Activated CD8-positive, alpha-beta memory T cell treated with anti-CD3 and anti-CD28 coated beads for 1 hour (primary cell): ENCODE measurements at regions not wholly inside any gene's neighbourhood (a gene's known extent, or its start where the extent isn't known, plus 50 kb on each side); places are given as distances from the start of the nearest gene placed in this dataset.

Experiments used
- DNase-seq, 2 donors: peaks; one replicate each; pipeline ENCODE4 v3.0.0-alpha.2; 2020; ENCODE audit warnings: low read depth in 1 of 2; ENCODE audit errors: extremely low read depth in 1 of 2

GRCh38 chr10:21099291-21100062 lies 202.4 kb upstream of the NEBL start:
- DNase-seq = no peak

GRCh38 chr10:21097926-21098355 lies 200.8 kb upstream of the NEBL start:
- DNase-seq = no peak

GRCh38 chr10:21095494-21096055 lies 198.5 kb upstream of the NEBL start:
- no peak for DNase-seq

- no peak for DNase-seq
Measured at GRCh38 chr10:21095073-21095472, 198.0 kb upstream of the NEBL start.

- no peak for DNase-seq
Measured at GRCh38 chr10:21092683-21093524, 195.8 kb upstream of the NEBL start.

GRCh38 chr10:21090609-21091082 lies 193.5 kb upstream of the NEBL start:
- DNase-seq = no peak

- no peak for DNase-seq
Measured at GRCh38 chr10:21087476-21087875, 190.4 kb upstream of the NEBL start.

- no peak for DNase-seq
Measured at GRCh38 chr10:21084700-21085099, 187.6 kb upstream of the NEBL start.

GRCh38 chr10:21083861-21084260 lies 186.8 kb upstream of the NEBL start:
- no peak for DNase-seq

GRCh38 chr10:21082206-21082605 lies 185.1 kb upstream of the NEBL start:
- no peak for DNase-seq

- no peak for DNase-seq
Measured at GRCh38 chr10:21080261-21080660, 183.2 kb upstream of the NEBL start.

GRCh38 chr10:21079330-21079658 lies 182.2 kb upstream of the NEBL start:
- DNase-seq = no peak

- DNase-seq = no peak
Measured at GRCh38 chr10:21078410-21079329, 181.6 kb upstream of the NEBL start.

GRCh38 chr10:21077681-21078080 lies 180.6 kb upstream of the NEBL start:
- no peak for DNase-seq

- DNase-seq = no peak
Measured at GRCh38 chr10:21076381-21076780, 179.3 kb upstream of the NEBL start.

- DNase-seq = no peak
Measured at GRCh38 chr10:21075880-21076279, 178.8 kb upstream of the NEBL start.

GRCh38 chr10:21071001-21071673 lies 174.0 kb upstream of the NEBL start:
- DNase-seq = no peak

- no peak for DNase-seq
Measured at GRCh38 chr10:21069929-21070700, 173.0 kb upstream of the NEBL start.

- DNase-seq = no peak
Measured at GRCh38 chr10:21069278-21069677, 172.2 kb upstream of the NEBL start.
